ENCODE measurements at regions not wholly inside any gene's neighbourhood (a gene's known extent, or its start where the extent isn't known, plus 50 kb on each side); places are given as distances from the start of the nearest gene placed in this dataset.

GRCh38 chr16:73299346-73299745 is 251.4 kb upstream of the ZFHX3 start:
- TF ChIP-seq POLR2A (IDR thresholded peaks at IDR 0.05; ENCODE audit: low read length) (no peak), GATA1 (IDR thresholded peaks at IDR 0.05; ENCODE audit: low read depth, low read length) (no peak)
